Lung (tissue), 9 donors: ENCODE measurements at regions not wholly inside any gene's neighbourhood (a gene's known extent, or its start where the extent isn't known, plus 50 kb on each side); places are given as distances from the start of the nearest gene placed in this dataset.
"Not testable (repeated sequence)": the region's sequence is repeated elsewhere in the genome, so short reads cannot be mapped to it uniquely, and the experiment has no call there.

Experiments used
- ATAC-seq: fragments of 200-7000 bp; cut with Tn5 transposase; one replicate; pipeline ENCODE4 v1.9.1; 2020; ENCODE audit warnings: moderate number of reproducible peaks; ENCODE audit not compliant: insufficient read depth, low FRiP score
- DNase-seq, 3 donors: peaks; one replicate each; pipeline ENCODE4 v3.0.0-alpha.2; 2013 to 2017
- H3K27ac ChIP-seq, 2 donors: one replicate each; pipeline ENCODE4 v1.5.1; 2013; ENCODE audit warnings: mild to moderate bottlenecking in 2 of 2, moderate library complexity in 2 of 2, control low read depth in 1 of 2, inconsistent platforms in 1 of 2, low read depth in 1 of 2, low read length in 1 of 2
- H3K27me3 ChIP-seq, 3 donors: one replicate each; pipeline ENCODE4 v1.5.1; 2013; ENCODE audit warnings: low read length in 2 of 3; ENCODE audit not compliant: control insufficient read depth in 3 of 3, insufficient read depth in 3 of 3
- H3K36me3 ChIP-seq, 4 donors: one replicate each; pipeline ENCODE4 v1.5.1; 2013; ENCODE audit warnings: low read length in 4 of 4, mild to moderate bottlenecking in 1 of 4, moderate library complexity in 1 of 4; ENCODE audit not compliant: control insufficient read depth in 4 of 4, insufficient read depth in 4 of 4
- H3K4me1 ChIP-seq, 5 donors: one replicate each; pipeline ENCODE4 v1.5.1; 2013; ENCODE audit warnings: low read length in 5 of 5, mild to moderate bottlenecking in 2 of 5, moderate library complexity in 1 of 5; ENCODE audit not compliant: control insufficient read depth in 5 of 5, insufficient read depth in 5 of 5
- H3K4me3 ChIP-seq: one replicate; pipeline ENCODE4 v1.5.1; 2013; ENCODE audit warnings: mild to moderate bottlenecking, control low read depth, moderate library complexity
- H3K9ac ChIP-seq, 2 donors: one replicate each; pipeline ENCODE4 v1.5.1; 2013; ENCODE audit warnings: low read length in 2 of 2, control low read depth in 1 of 2; ENCODE audit not compliant: insufficient read depth in 1 of 2
- H3K9me3 ChIP-seq, 4 donors: one replicate each; pipeline ENCODE4 v1.5.1; 2013; ENCODE audit warnings: low read length in 3 of 4, mild to moderate bottlenecking in 1 of 4, moderate library complexity in 1 of 4; ENCODE audit not compliant: control insufficient read depth in 4 of 4, insufficient read depth in 3 of 4
- WGBS, 2 donors: extraction: QIAGEN DNeasy Blood & Tissue Kit; methylation state at CpG; one replicate each; pipeline ENCODE4 v1.1.7; 2013; 5-methylcytosine and 5-hydroxymethylcytosine counted together
- donor health status: Bipolar disorder and iron deficiency.
- donor health status: healthy.
- donor health status: DM: yes; HTN: yes; CAD: no.

DNA sequence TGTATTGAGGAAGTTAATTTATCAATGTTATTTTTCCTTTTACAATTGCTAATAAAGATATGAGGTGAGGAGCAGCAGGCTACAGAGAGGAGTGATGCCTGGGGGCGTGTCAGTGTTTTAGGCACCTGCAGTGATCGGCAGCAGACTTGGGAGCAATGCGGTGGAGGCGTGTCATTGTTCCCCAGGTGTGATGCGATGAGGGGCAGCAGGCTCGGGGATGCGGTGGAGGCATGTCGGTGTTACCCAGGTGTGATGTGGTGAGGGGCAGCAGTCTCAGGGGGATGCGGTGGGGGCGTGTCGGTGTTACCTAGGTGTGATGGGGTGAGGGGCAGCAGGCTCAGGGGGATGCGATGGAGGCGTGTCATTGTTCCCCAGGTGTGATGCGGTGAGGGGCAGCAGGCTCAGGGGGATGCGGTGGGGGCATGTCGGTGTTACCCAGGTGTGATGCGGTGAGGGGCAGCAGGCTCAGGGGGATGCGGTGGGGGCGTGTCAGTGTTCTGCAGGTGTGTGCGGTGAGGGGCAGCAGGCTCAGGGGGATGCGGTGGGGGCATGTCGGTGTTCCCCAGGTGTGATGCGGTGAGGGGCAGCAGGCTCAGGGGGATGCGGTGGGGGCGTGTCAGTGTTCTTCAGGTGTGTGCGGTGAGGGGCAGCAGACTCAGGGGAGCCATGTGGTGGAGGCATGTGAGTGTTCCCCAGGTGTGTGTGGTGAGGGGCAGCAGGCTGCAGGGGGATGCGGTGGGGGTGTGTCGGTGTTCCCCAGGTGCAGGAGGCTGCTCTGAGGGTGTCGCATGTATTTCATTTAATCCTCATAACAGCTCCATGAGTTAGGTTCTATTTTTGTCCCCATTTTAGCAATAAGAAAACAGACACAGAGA, 186.2 kb upstream of the GOLGA6L22 start:
- not testable (repeated sequence) for ATAC-seq
- WGBS, 2 donors = 90 to 91% methylated on average over 29 of the region's 29 CpGs

DNA sequence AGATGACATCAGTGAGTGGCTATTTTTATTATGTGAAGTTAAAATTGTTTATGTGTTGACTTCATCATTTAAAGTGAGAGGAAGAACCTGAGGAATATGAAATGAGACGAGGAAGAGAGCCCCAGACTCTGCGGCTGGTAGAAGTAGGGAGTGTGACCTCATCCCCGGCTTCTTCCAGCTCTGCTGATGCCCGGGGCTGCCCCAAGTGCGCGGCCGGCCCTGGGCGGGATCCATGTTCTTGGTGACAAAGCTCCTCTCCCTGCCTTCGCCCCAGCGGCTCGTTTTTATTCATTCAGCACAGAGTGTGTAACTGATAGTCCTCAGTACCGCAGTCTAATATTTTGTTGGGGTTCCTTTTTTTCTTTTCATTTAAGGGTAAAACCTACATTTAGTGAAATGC, 185.5 kb upstream of the GOLGA6L22 start:
- ATAC-seq, H3K4me1 ChIP-seq, H3K27me3 ChIP-seq, H3K9ac ChIP-seq, H3K4me3 ChIP-seq, DNase-seq, H3K36me3 ChIP-seq, H3K27ac ChIP-seq: not testable (repeated sequence)
- H3K9me3 ChIP-seq = peaks cover 0 to 33% (median 0%) of the 10 kb centered on the region in 4 donors
- whole genome bisulfite sequencing, 2 donors = 84 to 87% methylated on average over 12 of the region's 12 CpGs

More for the DNA sequence above, 186.2 kb upstream of the GOLGA6L22 start:
- H3K9me3 ChIP-seq = peaks cover 0 to 34% (median 0%) of the 10 kb centered on the region in 4 donors
- not testable (repeated sequence) for H3K36me3 ChIP-seq, H3K4me3 ChIP-seq, H3K27me3 ChIP-seq, DNase-seq, H3K9ac ChIP-seq, H3K4me1 ChIP-seq, H3K27ac ChIP-seq

DNA sequence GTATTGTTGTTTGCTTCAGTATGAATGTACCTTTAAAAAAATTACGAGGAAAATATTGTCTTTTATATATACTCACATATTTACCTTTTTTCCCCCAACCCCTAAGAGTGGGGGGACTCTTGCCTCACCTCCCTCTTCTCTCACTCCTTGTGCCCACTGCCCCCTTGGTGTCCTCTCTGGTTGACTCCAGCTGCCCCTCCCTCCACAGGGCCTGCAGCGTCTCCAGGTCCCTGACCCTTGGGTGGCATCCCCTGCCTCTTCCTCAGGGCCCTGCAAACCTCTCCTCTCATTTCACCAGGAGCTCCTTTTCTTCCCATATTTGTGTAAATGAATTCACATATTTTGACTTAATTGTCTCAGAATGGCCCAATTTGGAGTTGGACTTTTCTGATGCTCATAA, 184.3 kb upstream of the GOLGA6L22 start:
- not testable (repeated sequence) for H3K27ac ChIP-seq, ATAC-seq

DNA sequence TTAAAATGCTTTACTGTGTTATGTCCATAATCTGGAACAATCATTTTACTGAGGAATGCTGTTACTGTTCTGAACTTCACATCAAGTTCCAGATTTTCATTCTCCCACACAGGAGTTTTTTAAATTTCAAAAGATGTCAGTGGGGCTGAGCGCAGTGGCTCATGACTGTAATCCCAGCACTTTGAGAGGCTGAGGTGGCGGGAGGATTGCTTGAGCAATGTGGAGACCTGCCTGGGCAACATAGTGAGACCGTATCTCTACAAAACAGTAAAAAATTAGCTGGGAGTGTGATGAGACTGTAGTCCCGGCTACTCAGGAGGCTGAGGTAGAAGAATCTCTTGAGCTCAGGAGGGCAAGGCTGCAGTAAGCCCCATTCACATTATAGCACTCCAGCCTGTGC, 177.9 kb upstream of the GOLGA6L22 start:
- ATAC-seq, H3K9ac ChIP-seq, H3K36me3 ChIP-seq, H3K27ac ChIP-seq, H3K4me3 ChIP-seq, H3K4me1 ChIP-seq, H3K27me3 ChIP-seq, DNase-seq: not testable (repeated sequence)
- WGBS, 2 donors = 86 to 89% methylated on average over 4 of the region's 4 CpGs
- peaks cover 0 to 20% (median 0%) of the 10 kb centered on the region in 4 donors for H3K9me3 ChIP-seq

More for the DNA sequence above, 184.3 kb upstream of the GOLGA6L22 start:
- H3K4me1 ChIP-seq, H3K9ac ChIP-seq, H3K4me3 ChIP-seq, H3K36me3 ChIP-seq, H3K27me3 ChIP-seq, DNase-seq: not testable (repeated sequence)
- WGBS, 2 donors = 71 to 72% methylated on average over 2 of the region's 2 CpGs
- peaks cover 0 to 29% (median 0%) of the 10 kb centered on the region in 4 donors for H3K9me3 ChIP-seq

- peaks cover 0 to 23% (median 0%) of the 10 kb centered on the region in 4 donors for H3K9me3 ChIP-seq
- not testable (repeated sequence) for ATAC-seq, H3K4me3 ChIP-seq
Observed at GRCh38 chr15:22282794-22283533, 175.7 kb upstream of the GOLGA6L22 start.

GRCh38 chr15:22284795-22285420, 173.8 kb upstream of the GOLGA6L22 start:
- H3K9ac ChIP-seq, H3K4me1 ChIP-seq, H3K36me3 ChIP-seq, H3K4me3 ChIP-seq, H3K27ac ChIP-seq, DNase-seq, H3K27me3 ChIP-seq, ATAC-seq: not testable (repeated sequence)
- peaks cover 0 to 20% (median 0%) of the 10 kb centered on the region in 4 donors for H3K9me3 ChIP-seq
- 62 to 63% methylated on average over 3 of the region's 3 CpGs for WGBS, 2 donors

More at GRCh38 chr15:22282794-22283533, 175.7 kb upstream of the GOLGA6L22 start:
- H3K9ac ChIP-seq, DNase-seq, H3K27ac ChIP-seq, H3K36me3 ChIP-seq, H3K4me1 ChIP-seq, H3K27me3 ChIP-seq: not testable (repeated sequence)
- 57 to 58% methylated on average over 13 of the region's 13 CpGs for WGBS, 2 donors

GRCh38 chr15:22291054-22291453, 167.6 kb upstream of the GOLGA6L22 start:
- H3K4me3 ChIP-seq, H3K4me1 ChIP-seq, H3K27me3 ChIP-seq, H3K27ac ChIP-seq, ATAC-seq, H3K9ac ChIP-seq, DNase-seq, H3K36me3 ChIP-seq: not testable (repeated sequence)
- peaks cover 0 to 20% (median 2%) of the 10 kb centered on the region in 4 donors for H3K9me3 ChIP-seq
- 68 to 73% methylated on average over 4 of the region's 4 CpGs for WGBS, 2 donors
